HEK293T (cell line): ENCODE measurements at regions not wholly inside any gene's neighbourhood (a gene's known extent, or its start where the extent isn't known, plus 50 kb on each side); places are given as distances from the start of the nearest gene placed in this dataset.

Source experiments
- CTCF ChIA-PET: fragments of 350-600 bp; formaldehyde crosslinking; extraction: SDS; loops from one replicate; lab custom pipeline; 2021; ENCODE audit warnings: antibody characterized with exemption, inconsistent platforms; lab: Yijun Ruan, JAX
- POLR2A ChIA-PET: fragments of 350-600 bp; formaldehyde crosslinking; extraction: SDS; loops from one replicate; lab custom pipeline; 2020; ENCODE audit warnings: antibody characterized with exemption, inconsistent platforms; lab: Yijun Ruan, JAX
- DNase-seq: peaks from one replicate; pipeline ENCODE4 v3.0.0; 2012; ENCODE audit warnings: mixed read lengths; ENCODE audit errors: extremely low spot score
- ARNT ChIP-seq: fragments of 450-650 bp; IDR thresholded peaks from 2 replicates; pipeline ENCODE4 v1.6.1; 2017; ENCODE audit warnings: mild to moderate bottlenecking
- BHLHE40 ChIP-seq: fragments of 450-650 bp; IDR thresholded peaks from 2 replicates; pipeline ENCODE4 v1.6.1; 2016; ENCODE audit warnings: mild to moderate bottlenecking, moderate library complexity, borderline replicate concordance
- CTBP1 ChIP-seq: fragments of 450-650 bp; IDR thresholded peaks from 2 replicates; pipeline ENCODE4 v1.6.1; 2016; ENCODE audit warnings: borderline replicate concordance
- ELF4 ChIP-seq: fragments of 450-650 bp; IDR thresholded peaks from 2 replicates; pipeline ENCODE4 v1.6.1; 2017; ENCODE audit warnings: antibody characterized with exemption
- FOXA1 ChIP-seq: fragments of 450-650 bp; IDR thresholded peaks from 2 replicates; pipeline ENCODE4 v1.6.1; 2016; ENCODE audit warnings: mild to moderate bottlenecking
- FOXK2 ChIP-seq: fragments of 450-650 bp; IDR thresholded peaks from 2 replicates; pipeline ENCODE4 v1.6.1; 2016; ENCODE audit warnings: mild to moderate bottlenecking
- FOXM1 ChIP-seq: fragments of 450-650 bp; IDR thresholded peaks from 2 replicates; pipeline ENCODE4 v1.6.1; 2017; ENCODE audit warnings: mild to moderate bottlenecking, borderline replicate concordance
- HDGF ChIP-seq: fragments of 450-650 bp; IDR thresholded peaks from 2 replicates; pipeline ENCODE4 v1.6.1; 2017; ENCODE audit warnings: antibody characterized with exemption, borderline replicate concordance
- L3MBTL2 ChIP-seq: fragments of 450-650 bp; conservative IDR thresholded peaks from 2 replicates; pipeline ENCODE4 v1.6.1; 2016; ENCODE audit warnings: mild to moderate bottlenecking
- LEF1 ChIP-seq: fragments of 450-650 bp; IDR thresholded peaks from 2 replicates; pipeline ENCODE4 v1.6.1; 2017; ENCODE audit warnings: mild to moderate bottlenecking, borderline replicate concordance
- NFRKB ChIP-seq: fragments of 450-650 bp; IDR thresholded peaks from 2 replicates; pipeline ENCODE4 v1.6.1; 2016; ENCODE audit warnings: mild to moderate bottlenecking, moderate library complexity
- PKNOX1 ChIP-seq: fragments of 450-650 bp; IDR thresholded peaks from 2 replicates; pipeline ENCODE4 v1.6.1; 2016
- SP1 ChIP-seq: fragments of 450-650 bp; IDR thresholded peaks from 2 replicates; pipeline ENCODE4 v1.6.1; 2017
- SUZ12 ChIP-seq: fragments of 450-650 bp; IDR thresholded peaks from 2 replicates; pipeline ENCODE4 v1.6.1; 2016; ENCODE audit warnings: mild to moderate bottlenecking
- TARDBP ChIP-seq: fragments of 450-650 bp; IDR thresholded peaks from 2 replicates; pipeline ENCODE4 v1.6.1; 2016
- ZNF384 ChIP-seq: fragments of 450-650 bp; IDR thresholded peaks from 2 replicates; pipeline ENCODE4 v1.6.1; 2016

- ChIA-PET CTCF (no interaction called here), POLR2A (no interaction called here)
- DNase-seq: no peak
- no peak for TF ChIP-seq ELF4
- TF ChIP-seq HDGF: no peak
- TF ChIP-seq PKNOX1: no peak
- no peak for TF ChIP-seq LEF1
- TF ChIP-seq ARNT: no peak
- TF ChIP-seq ZNF384: no peak
- TF ChIP-seq CTBP1: no peak
- no peak for TF ChIP-seq FOXA1
- TF ChIP-seq FOXK2: no peak
- no peak for TF ChIP-seq BHLHE40
- TF ChIP-seq SUZ12: no peak
- no peak for TF ChIP-seq TARDBP
- TF ChIP-seq FOXM1: no peak
- no peak for TF ChIP-seq SP1
- TF ChIP-seq NFRKB: no peak
These were observed 202.2 kb downstream of the GADD45G start for GRCh38 chr9:89807101-89807395.

- ChIA-PET POLR2A (no interaction called here), CTCF (no interaction called here)
- no peak for TF ChIP-seq FOXA1
- no peak for TF ChIP-seq ZNF384
- TF ChIP-seq NFRKB: no peak
- TF ChIP-seq L3MBTL2: no peak
- no peak for TF ChIP-seq PKNOX1
- TF ChIP-seq SP1: no peak
- TF ChIP-seq CTBP1: no peak
- no peak for TF ChIP-seq HDGF
- TF ChIP-seq SUZ12: no peak
- TF ChIP-seq LEF1: no peak
- TF ChIP-seq BHLHE40: no peak
- TF ChIP-seq ELF4: no peak
- TF ChIP-seq FOXK2: no peak
- TF ChIP-seq FOXM1: no peak
- TF ChIP-seq TARDBP: no peak
- no peak for TF ChIP-seq ARNT
- no peak for DNase-seq
These were observed 202.9 kb downstream of the GADD45G start for GRCh38 chr9:89807682-89808075.

- CTCF ChIA-PET: interaction anchor here (0.6 to 1.2 kb wide), 2 partner anchors 10 to 236 kb away, joined by 3 read pairs; no protein-coding TSS in a partner anchor
- no peak for TF ChIP-seq CTBP1
- TF ChIP-seq PKNOX1: peak; percentile 88
- POLR2A ChIA-PET: no interaction called here
- peak; percentile 39 for DNase-seq
These were observed 203.4 kb downstream of the GADD45G start for GRCh38 chr9:89808076-89808755.

GRCh38 chr9:89808756-89809181, 204.0 kb downstream of the GADD45G start:
- POLR2A ChIA-PET: no interaction called here
- TF ChIP-seq ARNT (no peak), LEF1 (no peak), SUZ12 (no peak), FOXK2 (no peak), ZNF384 (no peak), FOXM1 (no peak), BHLHE40 (no peak), CTBP1 (no peak), SP1 (no peak), ELF4 (no peak), PKNOX1 (no peak), L3MBTL2 (no peak), HDGF (no peak), NFRKB (no peak), FOXA1 (no peak), TARDBP (no peak)
- no peak for DNase-seq
- CTCF ChIA-PET: interaction anchor here (0.6 to 1.2 kb wide), 2 partner anchors 11 to 235 kb away, joined by 3 read pairs; no protein-coding TSS in a partner anchor

GRCh38 chr9:89810431-89810830, 205.6 kb downstream of the GADD45G start:
- CTCF ChIA-PET: no interaction called here
- DNase-seq: no peak
- TF ChIP-seq ZNF384 (no peak), L3MBTL2 (no peak), PKNOX1 (no peak), NFRKB (no peak), FOXK2 (no peak), FOXA1 (no peak)
- POLR2A ChIA-PET: interaction anchor here (0.5 to 0.8 kb wide), 2 partner anchors 9 to 208 kb away, joined by 3 read pairs; no protein-coding TSS in a partner anchor
